ENCODE measurements at regions not wholly inside any gene's neighbourhood (a gene's known extent, or its start where the extent isn't known, plus 50 kb on each side); places are given as distances from the start of the nearest gene placed in this dataset.

DNA sequence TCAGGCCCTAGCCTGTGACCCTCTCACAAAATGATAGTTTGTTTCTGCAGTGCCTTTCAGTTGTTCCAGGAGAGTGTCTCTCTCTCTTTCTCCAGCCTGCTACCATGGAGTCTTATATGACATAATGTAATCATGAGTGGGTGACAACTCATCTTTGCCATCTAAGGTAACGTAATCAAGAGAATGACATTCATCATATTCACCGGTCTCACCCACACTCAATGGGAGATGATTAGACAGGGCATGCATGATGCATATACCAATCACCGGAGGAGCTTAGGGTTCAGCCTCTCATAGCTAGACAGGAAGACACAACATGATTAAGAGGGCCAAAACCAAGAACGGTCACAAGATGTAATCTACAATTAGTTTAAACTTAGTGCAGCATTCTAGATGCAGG is 97.1 kb upstream of the FAM9B start:
- Histone ChIP-seq H3K9ac (ENCODE audit: low read depth, low read length) (no peak overlapping the region), H3K4me2 (ENCODE audit: low read length) (no peak overlapping the region), H3K4me3 (ENCODE audit: low read length) (no peak overlapping the region), H3K27me3 (ENCODE audit: control insufficient read depth, insufficient read depth, low read length) (no peaks in the 10 kb centered on the region), H3K9me3 (replicated peaks; ENCODE audit: low read length) (no peaks in the 10 kb centered on the region), H3K4me1 (ENCODE audit: control insufficient read depth, insufficient read depth, low read length) (no peaks in the 10 kb centered on the region), H3K36me3 (ENCODE audit: insufficient read depth, low read length) (no peaks in the 10 kb centered on the region)

DNA sequence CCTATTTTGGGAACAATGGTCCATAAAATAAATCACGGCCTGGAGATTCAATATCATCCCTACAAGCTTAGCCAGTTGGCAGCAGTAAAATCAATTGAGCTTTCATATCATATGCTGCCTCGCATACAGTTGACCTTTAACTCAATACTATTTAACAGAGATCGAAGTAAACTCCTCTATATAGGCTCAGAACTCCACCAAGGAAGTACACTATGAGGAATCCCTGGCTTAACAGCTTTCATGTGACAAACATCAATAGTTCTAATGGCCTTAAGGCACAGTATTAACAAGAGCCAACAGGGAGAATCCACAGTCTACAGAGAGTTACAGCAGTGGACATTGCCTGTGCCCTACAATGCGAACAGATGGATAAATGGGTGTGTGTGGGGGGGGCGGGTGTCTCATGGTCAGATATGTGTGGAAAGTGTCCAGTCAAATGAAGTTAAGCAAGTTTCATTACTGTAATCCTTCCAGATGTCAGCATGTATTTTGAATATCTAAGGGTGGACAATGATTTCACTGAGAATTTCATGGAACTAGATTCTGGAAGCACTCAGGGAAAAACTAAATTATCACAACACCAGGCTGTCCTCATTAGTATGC is 98.2 kb upstream of the FAM9B start:
- no peak overlapping the region for H3K9ac ChIP-seq (ENCODE audit: low read depth, low read length)
- no peaks in the 10 kb centered on the region for H3K27me3 ChIP-seq (ENCODE audit: control insufficient read depth, insufficient read depth, low read length)
- H3K9me3 ChIP-seq (replicated peaks; ENCODE audit: low read length): no peaks in the 10 kb centered on the region
- no peaks in the 10 kb centered on the region for H3K4me1 ChIP-seq (ENCODE audit: control insufficient read depth, insufficient read depth, low read length)
- H3K36me3 ChIP-seq (ENCODE audit: insufficient read depth, low read length): no peaks in the 10 kb centered on the region
- no peak overlapping the region for H3K4me3 ChIP-seq (ENCODE audit: low read length)
- H3K4me2 ChIP-seq (ENCODE audit: low read length): no peak overlapping the region

DNA sequence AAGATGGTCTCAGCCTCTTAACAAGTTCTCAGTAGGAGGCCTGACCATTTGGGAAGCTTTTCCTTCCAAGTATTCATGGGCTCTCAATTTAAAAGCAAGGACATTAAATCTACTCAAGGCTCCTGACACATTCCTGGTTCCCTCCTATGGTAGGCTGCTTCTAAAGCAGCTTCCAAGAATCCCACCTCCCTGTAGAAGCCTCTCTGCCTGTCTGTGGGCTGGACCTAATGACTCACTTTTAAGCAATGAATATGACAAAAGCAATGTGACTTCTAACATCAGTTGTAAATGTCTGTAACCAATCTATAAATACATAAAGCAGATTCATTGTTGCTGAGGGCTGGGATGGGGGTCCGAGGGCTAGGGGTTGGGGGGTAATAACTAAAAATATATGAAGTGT is 99.5 kb upstream of the FAM9B start:
- H3K4me1 ChIP-seq (ENCODE audit: control insufficient read depth, insufficient read depth, low read length): no peaks in the 10 kb centered on the region
- H3K9me3 ChIP-seq (replicated peaks; ENCODE audit: low read length): no peaks in the 10 kb centered on the region
- H3K9ac ChIP-seq (ENCODE audit: low read depth, low read length): no peak overlapping the region
- no peak overlapping the region for H3K4me2 ChIP-seq (ENCODE audit: low read length)
- H3K27me3 ChIP-seq (ENCODE audit: control insufficient read depth, insufficient read depth, low read length): no peaks in the 10 kb centered on the region
- no peaks in the 10 kb centered on the region for H3K36me3 ChIP-seq (ENCODE audit: insufficient read depth, low read length)
- no peak overlapping the region for H3K4me3 ChIP-seq (ENCODE audit: low read length)

DNA sequence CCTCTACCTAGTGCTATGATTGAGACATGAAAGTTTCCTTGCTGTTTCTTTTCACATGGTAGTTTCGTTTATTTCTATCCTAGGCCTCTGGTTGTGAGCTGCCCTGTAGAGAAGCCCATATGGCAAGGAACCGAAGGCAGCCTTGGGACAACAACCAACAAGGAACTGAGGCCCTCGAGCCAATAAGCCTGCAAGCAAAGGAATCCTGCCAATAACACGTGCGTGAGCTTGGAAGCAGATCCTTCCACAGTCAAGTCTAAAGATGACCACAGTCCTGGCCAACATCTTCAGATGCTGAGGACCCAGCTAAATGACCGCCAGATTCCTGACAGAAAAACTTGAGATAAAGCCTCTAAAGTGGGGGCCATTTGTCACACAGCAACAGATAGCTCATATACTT is 100.4 kb upstream of the FAM9B start:
- Histone ChIP-seq H3K4me3 (ENCODE audit: low read length) (no peak overlapping the region), H3K4me2 (ENCODE audit: low read length) (no peak overlapping the region)

DNA sequence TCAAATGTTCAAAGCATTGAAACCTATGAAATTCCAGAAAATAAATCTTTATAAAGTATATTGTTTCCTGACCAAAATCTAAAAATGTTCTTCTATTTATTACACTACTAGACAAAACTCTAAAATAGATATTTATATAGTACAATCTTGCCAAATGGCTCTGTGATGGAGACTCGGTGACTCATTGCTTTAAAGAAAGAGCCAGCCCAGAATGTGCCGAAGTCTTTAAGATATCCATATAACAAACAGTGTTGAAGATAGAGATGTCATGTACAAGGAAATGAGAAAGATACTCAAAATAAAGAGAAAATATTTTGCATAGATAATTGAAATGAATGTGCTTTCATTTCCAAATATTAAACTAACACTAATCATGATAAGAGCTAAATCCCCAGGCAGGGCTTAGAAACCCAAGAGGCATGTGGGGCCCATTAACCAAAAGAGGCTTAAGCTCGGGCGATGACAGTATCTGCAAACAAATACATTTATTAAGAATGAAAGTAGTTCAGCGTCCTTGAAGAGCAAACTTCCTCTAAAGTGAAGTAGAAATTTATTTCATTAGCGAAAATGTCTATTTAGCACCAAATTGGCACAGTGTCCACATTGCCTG is 102.1 kb upstream of the FAM9B start:
- H3K9me3 ChIP-seq (replicated peaks; ENCODE audit: low read length): no peaks in the 10 kb centered on the region
- no peaks in the 10 kb centered on the region for H3K36me3 ChIP-seq (ENCODE audit: insufficient read depth, low read length)
- H3K4me2 ChIP-seq (ENCODE audit: low read length): no peak overlapping the region
- H3K27me3 ChIP-seq (ENCODE audit: control insufficient read depth, insufficient read depth, low read length): no peaks in the 10 kb centered on the region
- no peak overlapping the region for H3K4me3 ChIP-seq (ENCODE audit: low read length)
- H3K4me1 ChIP-seq (ENCODE audit: control insufficient read depth, insufficient read depth, low read length): no peaks in the 10 kb centered on the region
- no peak overlapping the region for H3K9ac ChIP-seq (ENCODE audit: low read depth, low read length)

More for the DNA sequence above, 100.4 kb upstream of the FAM9B start:
- Histone ChIP-seq H3K4me1 (ENCODE audit: control insufficient read depth, insufficient read depth, low read length) (no peaks in the 10 kb centered on the region), H3K9ac (ENCODE audit: low read depth, low read length) (no peak overlapping the region), H3K27me3 (ENCODE audit: control insufficient read depth, insufficient read depth, low read length) (no peaks in the 10 kb centered on the region), H3K9me3 (replicated peaks; ENCODE audit: low read length) (no peaks in the 10 kb centered on the region), H3K36me3 (ENCODE audit: insufficient read depth, low read length) (no peaks in the 10 kb centered on the region)

DNA sequence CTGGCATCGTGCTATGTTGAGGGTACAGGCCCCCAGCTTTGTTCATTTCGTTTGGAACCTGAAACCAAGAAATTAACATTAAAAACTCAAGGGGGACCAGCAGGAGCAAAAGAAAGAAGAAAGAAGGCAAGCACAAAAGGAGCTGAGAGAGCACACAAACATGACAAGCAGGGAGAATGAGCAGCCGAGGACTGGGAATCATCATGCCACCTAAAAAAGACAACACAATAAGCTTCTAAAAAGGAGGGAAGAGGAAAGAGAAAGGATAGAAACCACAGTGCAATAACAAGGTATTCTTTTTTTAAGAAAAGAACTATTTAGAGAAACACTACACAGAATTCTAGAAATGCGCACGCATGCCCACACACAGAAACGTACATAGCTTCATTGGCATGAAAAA is 103.2 kb upstream of the FAM9B start:
- Histone ChIP-seq H3K4me2 (ENCODE audit: low read length) (no peak overlapping the region), H3K4me1 (ENCODE audit: control insufficient read depth, insufficient read depth, low read length) (no peaks in the 10 kb centered on the region), H3K9me3 (replicated peaks; ENCODE audit: low read length) (no peaks in the 10 kb centered on the region), H3K27me3 (ENCODE audit: control insufficient read depth, insufficient read depth, low read length) (no peaks in the 10 kb centered on the region), H3K4me3 (ENCODE audit: low read length) (no peak overlapping the region), H3K9ac (ENCODE audit: low read depth, low read length) (no peak overlapping the region), H3K36me3 (ENCODE audit: insufficient read depth, low read length) (no peaks in the 10 kb centered on the region)

DNA sequence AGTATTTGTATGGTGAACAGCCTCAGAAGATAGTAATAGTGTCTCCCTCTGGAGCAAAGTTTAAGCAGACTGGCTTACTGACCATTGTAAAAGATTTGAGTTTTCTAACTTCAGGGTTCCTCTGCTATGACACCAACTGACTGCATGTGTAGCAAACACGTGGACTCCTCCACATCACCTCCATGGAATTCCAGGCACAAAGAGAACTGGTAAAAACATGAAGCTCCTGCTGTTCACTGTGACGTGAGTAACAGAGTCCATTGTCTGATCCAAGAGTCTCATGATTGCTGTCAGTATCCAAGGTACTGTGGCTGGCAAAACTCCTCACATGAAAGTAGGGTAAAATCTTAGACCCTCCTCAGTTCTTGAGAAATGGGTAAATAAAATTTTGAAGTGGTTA is 107.6 kb upstream of the FAM9B start:
- H3K4me2 ChIP-seq (ENCODE audit: low read length): no peak overlapping the region
- no peak overlapping the region for H3K4me3 ChIP-seq (ENCODE audit: low read length)
- no peaks in the 10 kb centered on the region for H3K36me3 ChIP-seq (ENCODE audit: insufficient read depth, low read length)
- no peaks in the 10 kb centered on the region for H3K4me1 ChIP-seq (ENCODE audit: control insufficient read depth, insufficient read depth, low read length)
- no peak overlapping the region for H3K9ac ChIP-seq (ENCODE audit: low read depth, low read length)
- H3K9me3 ChIP-seq (replicated peaks; ENCODE audit: low read length): no peaks in the 10 kb centered on the region
- H3K27me3 ChIP-seq (ENCODE audit: control insufficient read depth, insufficient read depth, low read length): no peaks in the 10 kb centered on the region

DNA sequence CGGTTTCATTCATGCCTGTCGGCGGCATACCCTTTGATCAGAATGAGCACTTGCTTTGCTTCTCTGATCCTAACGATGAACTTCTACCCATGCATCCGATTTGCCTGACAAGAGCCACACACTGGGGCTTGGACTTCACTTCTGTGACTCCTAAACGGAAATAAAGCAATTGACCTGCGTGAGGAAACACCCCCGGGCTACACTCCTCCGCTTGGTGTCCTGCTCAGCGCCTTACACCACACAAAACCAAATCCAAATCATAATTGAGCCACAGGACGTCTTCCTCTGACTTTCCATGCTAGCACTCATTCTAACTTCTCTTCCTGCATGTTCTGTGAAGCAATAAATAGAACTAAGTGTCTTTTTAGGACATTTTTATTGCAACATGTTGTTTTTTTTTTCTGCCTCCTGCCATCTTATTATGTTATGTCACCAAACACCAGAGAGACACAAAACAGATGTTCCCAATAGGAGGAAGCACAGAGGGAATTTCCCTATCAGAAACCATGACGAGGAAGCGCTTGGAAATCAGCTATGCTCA is 110.8 kb upstream of the FAM9B start:
- Histone ChIP-seq H3K4me2 (ENCODE audit: low read length) (no peak overlapping the region), H3K9me3 (replicated peaks; ENCODE audit: low read length) (no peaks in the 10 kb centered on the region), H3K4me3 (ENCODE audit: low read length) (no peak overlapping the region), H3K4me1 (ENCODE audit: control insufficient read depth, insufficient read depth, low read length) (peaks cover 15% of the 10 kb centered on the region), H3K27me3 (ENCODE audit: control insufficient read depth, insufficient read depth, low read length) (no peaks in the 10 kb centered on the region), H3K9ac (ENCODE audit: low read depth, low read length) (no peak overlapping the region), H3K36me3 (ENCODE audit: insufficient read depth, low read length) (no peaks in the 10 kb centered on the region)

DNA sequence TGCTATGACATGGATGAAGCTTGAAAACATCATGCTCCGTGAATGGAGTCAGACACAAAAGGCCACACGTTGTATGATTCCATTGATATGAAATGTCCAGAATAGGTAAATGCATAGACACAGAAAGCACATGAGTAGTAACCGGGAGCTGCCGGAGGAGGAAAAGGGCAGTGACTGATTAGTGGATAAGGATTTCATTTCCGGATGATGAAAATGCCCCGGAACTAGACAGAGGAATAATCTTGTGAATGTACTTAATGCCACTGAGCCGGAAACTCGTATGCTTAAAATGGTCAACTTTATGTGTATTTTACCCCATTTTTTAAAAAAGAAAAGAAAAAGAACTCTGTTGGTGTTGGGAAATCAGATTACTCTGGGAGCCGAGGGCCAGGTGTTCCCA is 112.7 kb upstream of the FAM9B start:
- H3K27me3 ChIP-seq (ENCODE audit: control insufficient read depth, insufficient read depth, low read length): no peaks in the 10 kb centered on the region
- H3K4me1 ChIP-seq (ENCODE audit: control insufficient read depth, insufficient read depth, low read length): peaks cover 15% of the 10 kb centered on the region
- H3K9ac ChIP-seq (ENCODE audit: low read depth, low read length): no peak overlapping the region
- no peak overlapping the region for H3K4me3 ChIP-seq (ENCODE audit: low read length)
- H3K36me3 ChIP-seq (ENCODE audit: insufficient read depth, low read length): no peaks in the 10 kb centered on the region
- no peaks in the 10 kb centered on the region for H3K9me3 ChIP-seq (replicated peaks; ENCODE audit: low read length)
- no peak overlapping the region for H3K4me2 ChIP-seq (ENCODE audit: low read length)

DNA sequence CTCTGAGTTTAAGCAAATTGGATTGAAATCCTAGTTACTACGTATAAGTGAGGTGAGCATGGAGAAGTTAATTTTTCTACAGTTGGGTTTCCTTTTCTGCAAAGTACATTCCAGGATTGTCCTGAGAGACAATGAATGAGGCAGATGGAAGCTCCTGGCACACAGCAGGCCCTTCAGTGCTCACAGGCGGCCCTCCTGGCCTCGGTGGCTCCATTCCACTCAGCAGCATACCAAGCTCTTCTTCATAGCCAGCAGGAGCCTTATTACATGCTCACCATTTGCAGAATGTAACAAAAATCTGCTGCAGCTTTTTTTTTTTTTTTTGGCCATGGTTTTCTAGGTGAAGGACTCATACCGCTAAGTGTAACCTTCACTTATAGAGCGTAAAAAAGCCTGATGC is 113.2 kb upstream of the FAM9B start:
- Histone ChIP-seq H3K9me3 (replicated peaks; ENCODE audit: low read length) (no peaks in the 10 kb centered on the region), H3K27me3 (ENCODE audit: control insufficient read depth, insufficient read depth, low read length) (no peaks in the 10 kb centered on the region)

DNA sequence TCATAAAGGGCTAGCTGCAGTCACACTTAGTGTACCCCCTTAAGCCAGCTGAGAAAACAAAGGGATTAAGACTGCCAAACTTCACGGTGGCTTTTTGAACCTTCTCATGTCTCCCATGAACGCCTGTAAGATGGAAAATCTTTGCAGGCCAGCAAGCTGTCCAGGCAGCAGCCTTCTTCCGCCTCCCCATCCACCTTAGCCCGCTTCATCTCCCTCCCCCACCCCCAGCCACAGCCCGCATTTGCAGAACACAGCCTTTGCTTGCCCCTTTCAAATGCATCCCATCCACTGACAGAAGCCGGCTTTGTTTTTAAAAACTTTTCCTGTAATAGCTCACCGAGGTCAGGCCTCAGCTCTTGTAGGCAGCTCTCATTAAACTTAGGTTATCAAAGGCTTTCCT is 113.8 kb upstream of the FAM9B start:
- Histone ChIP-seq H3K36me3 (ENCODE audit: insufficient read depth, low read length) (no peaks in the 10 kb centered on the region), H3K9ac (ENCODE audit: low read depth, low read length) (no peak overlapping the region), H3K4me1 (ENCODE audit: control insufficient read depth, insufficient read depth, low read length) (peaks cover 15% of the 10 kb centered on the region), H3K27me3 (ENCODE audit: control insufficient read depth, insufficient read depth, low read length) (no peaks in the 10 kb centered on the region), H3K9me3 (replicated peaks; ENCODE audit: low read length) (no peaks in the 10 kb centered on the region), H3K4me2 (ENCODE audit: low read length) (no peak overlapping the region), H3K4me3 (ENCODE audit: low read length) (no peak overlapping the region)

More for the DNA sequence above, 113.2 kb upstream of the FAM9B start:
- Histone ChIP-seq H3K9ac (ENCODE audit: low read depth, low read length) (no peak overlapping the region), H3K4me3 (ENCODE audit: low read length) (no peak overlapping the region), H3K4me2 (ENCODE audit: low read length) (no peak overlapping the region), H3K4me1 (ENCODE audit: control insufficient read depth, insufficient read depth, low read length) (peaks cover 15% of the 10 kb centered on the region), H3K36me3 (ENCODE audit: insufficient read depth, low read length) (no peaks in the 10 kb centered on the region)
